NCI-H526 (cell line): ENCODE measurements at regions not wholly inside any gene's neighbourhood (a gene's known extent, or its start where the extent isn't known, plus 50 kb on each side); places are given as distances from the start of the nearest gene placed in this dataset.
"Not testable (repeated sequence)": the region's sequence is repeated elsewhere in the genome, so short reads cannot be mapped to it uniquely, and the experiment has no call there.

Experiments used
- DNase-seq, 2 experiments: peaks; one replicate each; lab custom pipeline; 2025; lab: John Stamatoyannopoulos, UW

DNA sequence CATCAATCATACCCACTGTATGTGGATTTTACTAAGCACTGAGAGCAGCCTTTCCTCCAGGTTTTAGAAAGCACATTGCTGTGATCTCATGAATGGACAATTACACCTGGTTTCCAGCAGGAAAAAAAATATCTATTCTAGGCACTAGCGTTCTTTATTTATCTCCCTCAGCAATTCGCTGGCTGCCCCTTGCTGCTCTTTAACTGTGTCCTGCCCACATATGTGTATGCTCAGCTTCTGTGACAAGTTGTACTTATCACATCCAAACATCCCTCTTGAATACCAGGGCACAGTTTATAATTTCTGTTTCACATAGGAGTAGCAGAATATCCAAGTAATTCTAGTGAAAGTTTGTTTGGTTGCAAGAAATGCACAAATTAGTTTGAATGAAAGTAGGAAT is 146.8 kb downstream of the USP46 start:
- no peak for DNase-seq

DNA sequence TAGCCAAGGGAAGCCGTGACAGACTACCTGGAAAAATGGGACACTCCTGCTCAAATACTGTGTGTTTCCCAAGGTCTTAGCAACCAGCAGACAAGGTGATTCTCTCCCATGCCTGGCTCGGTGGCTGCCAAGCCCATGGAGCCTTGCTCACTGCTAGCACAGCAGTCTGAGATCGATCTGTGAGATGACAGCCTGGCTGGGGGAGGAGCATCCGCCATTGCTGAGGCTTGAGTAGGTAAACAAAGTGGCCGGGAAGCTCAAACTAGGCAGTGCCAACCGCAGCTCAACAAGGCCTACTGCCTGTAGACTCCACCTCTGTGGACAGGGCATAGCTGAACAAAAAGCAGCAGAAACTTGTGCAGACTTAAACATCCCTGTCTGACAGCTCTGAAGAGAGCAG is 137.0 kb downstream of the USP46 start:
- DNase-seq: not testable (repeated sequence)

DNA sequence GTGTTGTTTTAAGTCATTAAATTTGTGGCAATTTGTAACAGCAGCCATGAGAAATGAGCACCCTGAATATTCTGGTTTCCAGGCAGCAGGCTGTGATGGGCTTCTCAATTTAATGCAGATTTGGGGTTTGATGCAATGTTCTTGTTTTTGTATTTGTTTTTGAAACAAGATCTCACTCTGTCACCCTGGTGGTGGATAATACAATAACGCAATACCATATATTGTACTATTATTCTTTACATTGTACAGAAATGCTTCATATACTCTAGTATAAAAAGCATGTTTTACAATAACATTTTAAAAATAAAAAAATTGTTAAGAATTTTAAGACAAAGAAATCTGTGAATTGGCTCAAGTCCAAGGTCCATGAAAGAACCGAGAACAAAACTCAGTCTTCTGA is 129.1 kb downstream of the USP46 start:
- no peak for DNase-seq

DNA sequence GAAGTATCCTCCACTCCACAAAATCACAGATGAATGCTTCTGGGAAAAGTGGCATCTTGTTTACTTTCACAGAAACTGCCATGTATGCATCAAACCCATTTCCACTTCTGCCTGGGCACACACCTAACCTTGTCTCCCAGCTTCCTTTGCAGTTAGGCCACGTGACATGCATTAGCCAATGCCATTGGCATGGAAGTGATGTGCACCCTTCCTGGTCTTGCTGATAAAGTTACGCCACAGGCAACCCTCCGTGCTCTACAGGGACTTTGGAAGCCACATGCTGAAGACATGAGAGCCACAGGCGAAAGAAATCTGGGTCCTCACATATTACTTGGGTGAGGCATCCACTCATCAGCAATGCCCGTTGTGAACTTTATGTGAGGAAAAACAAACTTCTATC is 123.3 kb downstream of the USP46 start:
- DNase-seq: no peak
